ENCODE measurements at regions not wholly inside any gene's neighbourhood (a gene's known extent, or its start where the extent isn't known, plus 50 kb on each side); places are given as distances from the start of the nearest gene placed in this dataset.

- TF ChIP-seq, protein P1, sequence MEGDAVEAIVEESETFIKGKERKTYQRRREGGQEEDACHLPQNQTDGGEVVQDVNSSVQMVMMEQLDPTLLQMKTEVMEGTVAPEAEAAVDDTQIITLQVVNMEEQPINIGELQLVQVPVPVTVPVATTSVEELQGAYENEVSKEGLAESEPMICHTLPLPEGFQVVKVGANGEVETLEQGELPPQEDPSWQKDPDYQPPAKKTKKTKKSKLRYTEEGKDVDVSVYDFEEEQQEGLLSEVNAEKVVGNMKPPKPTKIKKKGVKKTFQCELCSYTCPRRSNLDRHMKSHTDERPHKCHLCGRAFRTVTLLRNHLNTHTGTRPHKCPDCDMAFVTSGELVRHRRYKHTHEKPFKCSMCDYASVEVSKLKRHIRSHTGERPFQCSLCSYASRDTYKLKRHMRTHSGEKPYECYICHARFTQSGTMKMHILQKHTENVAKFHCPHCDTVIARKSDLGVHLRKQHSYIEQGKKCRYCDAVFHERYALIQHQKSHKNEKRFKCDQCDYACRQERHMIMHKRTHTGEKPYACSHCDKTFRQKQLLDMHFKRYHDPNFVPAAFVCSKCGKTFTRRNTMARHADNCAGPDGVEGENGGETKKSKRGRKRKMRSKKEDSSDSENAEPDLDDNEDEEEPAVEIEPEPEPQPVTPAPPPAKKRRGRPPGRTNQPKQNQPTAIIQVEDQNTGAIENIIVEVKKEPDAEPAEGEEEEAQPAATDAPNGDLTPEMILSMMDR (IDR thresholded peaks at IDR 0.05; ENCODE audit: low read depth, low read length): peak; percentile 97
- TF ChIP-seq EZH2phosphoT487 (IDR thresholded peaks at IDR 0.05; ENCODE audit: low read depth): no peak
These were observed 475.4 kb upstream of the NR5A2 start for GRCh38 chr1:199551967-199552565.

Data from OCI-LY3 (cell line).